ENCODE measurements at regions not wholly inside any gene's neighbourhood (a gene's known extent, or its start where the extent isn't known, plus 50 kb on each side); places are given as distances from the start of the nearest gene placed in this dataset.

GRCh38 chr13:107901996-107902562 is 313.3 kb downstream of the LIG4 start:
- Mint-ChIP-seq H3K4me1 (ENCODE audit: low read depth) (no peaks in the 10 kb centered on the region), H3K27ac (no peak overlapping the region), H3K27me3 (no peaks in the 10 kb centered on the region), H3K4me3 (no peak overlapping the region), H3K9me3 (peaks cover 14% of the 10 kb centered on the region), H3K36me3 (ENCODE audit: low read depth) (no peaks in the 10 kb centered on the region)
- intact Hi-C loops (cut with micrococcal nuclease): no loop called here

GRCh38 chr13:107901230-107901629 is 314.1 kb downstream of the LIG4 start:
- no peaks in the 10 kb centered on the region for H3K4me1 Mint-ChIP-seq (ENCODE audit: low read depth)
- H3K4me3 Mint-ChIP-seq: no peak overlapping the region
- H3K27me3 Mint-ChIP-seq: no peaks in the 10 kb centered on the region
- intact Hi-C loops (cut with micrococcal nuclease): no loop called here
- H3K27ac Mint-ChIP-seq: no peak overlapping the region
- peaks cover 23% of the 10 kb centered on the region for H3K9me3 Mint-ChIP-seq
- H3K36me3 Mint-ChIP-seq (ENCODE audit: low read depth): no peaks in the 10 kb centered on the region

GRCh38 chr13:107900775-107901174 is 314.6 kb downstream of the LIG4 start:
- H3K36me3 Mint-ChIP-seq (ENCODE audit: low read depth): no peaks in the 10 kb centered on the region
- H3K4me1 Mint-ChIP-seq (ENCODE audit: low read depth): no peaks in the 10 kb centered on the region
- H3K9me3 Mint-ChIP-seq: peaks cover 27% of the 10 kb centered on the region
- H3K27ac Mint-ChIP-seq: no peak overlapping the region
- H3K27me3 Mint-ChIP-seq: no peaks in the 10 kb centered on the region
- no peak overlapping the region for H3K4me3 Mint-ChIP-seq
- intact Hi-C loops (cut with micrococcal nuclease): no loop called here

GRCh38 chr13:107886118-107886517 is 329.2 kb downstream of the LIG4 start:
- H3K27ac Mint-ChIP-seq: no peak overlapping the region
- H3K4me3 Mint-ChIP-seq: no peak overlapping the region
- intact Hi-C loops (cut with micrococcal nuclease): no loop called here
- no peaks in the 10 kb centered on the region for H3K27me3 Mint-ChIP-seq
- peaks cover 34% of the 10 kb centered on the region for H3K9me3 Mint-ChIP-seq
- H3K4me1 Mint-ChIP-seq (ENCODE audit: low read depth): no peaks in the 10 kb centered on the region
- H3K36me3 Mint-ChIP-seq (ENCODE audit: low read depth): no peaks in the 10 kb centered on the region

DNA sequence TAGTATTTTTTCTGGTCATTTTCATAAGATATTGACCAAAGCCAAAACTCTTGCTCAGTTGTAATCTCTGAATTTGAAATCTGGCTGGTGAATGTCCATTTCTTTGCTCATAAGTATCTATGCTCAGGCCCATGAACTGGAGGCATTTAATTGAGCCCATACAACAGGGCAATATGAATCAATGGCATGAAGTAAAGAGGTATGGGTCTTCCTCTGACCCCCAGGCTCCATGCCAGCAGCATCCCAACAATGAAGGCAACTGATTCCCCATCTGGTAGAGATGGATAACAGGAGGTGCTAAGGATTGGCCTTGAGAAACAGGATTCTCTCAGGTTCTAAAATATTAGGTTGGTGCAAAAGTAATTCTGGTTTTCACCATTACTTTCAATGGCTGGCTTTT is 330.8 kb downstream of the LIG4 start:
- H3K36me3 Mint-ChIP-seq (ENCODE audit: low read depth): no peaks in the 10 kb centered on the region
- no peaks in the 10 kb centered on the region for H3K4me1 Mint-ChIP-seq (ENCODE audit: low read depth)
- peaks cover 34% of the 10 kb centered on the region for H3K9me3 Mint-ChIP-seq
- no peak overlapping the region for H3K27ac Mint-ChIP-seq
- no peaks in the 10 kb centered on the region for H3K27me3 Mint-ChIP-seq
- intact Hi-C loops (cut with micrococcal nuclease): no loop called here
- H3K4me3 Mint-ChIP-seq: no peak overlapping the region

DNA sequence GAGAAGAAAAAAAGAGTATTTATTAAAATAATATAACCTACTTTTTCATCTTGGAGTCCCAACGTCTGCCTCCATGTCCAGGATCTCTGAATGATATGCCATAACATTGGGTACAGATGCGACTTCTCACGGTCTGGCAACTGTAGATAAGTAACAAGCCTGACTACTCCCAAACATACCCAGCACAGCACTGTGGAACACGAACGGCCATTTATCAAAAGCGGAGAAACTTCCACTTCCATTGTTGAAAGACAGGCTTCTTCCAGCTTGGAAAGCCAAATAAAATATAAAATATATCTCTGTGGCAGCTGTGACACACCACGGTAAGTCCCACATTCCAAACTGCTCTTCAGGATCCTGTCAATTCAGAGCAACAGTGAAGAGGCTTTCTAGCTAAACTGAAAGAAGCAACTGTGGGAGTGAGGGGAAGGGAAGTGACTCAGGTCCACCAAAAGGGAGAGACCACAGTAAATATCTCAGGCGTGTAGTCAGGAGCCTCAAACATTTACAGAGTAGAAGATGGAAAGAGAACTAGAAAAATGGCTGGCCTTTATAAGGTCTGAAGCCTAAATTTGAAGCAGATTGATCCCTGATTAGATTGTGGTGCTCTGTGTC is 331.7 kb downstream of the LIG4 start:
- intact Hi-C loops (cut with micrococcal nuclease): no loop called here
- H3K27me3 Mint-ChIP-seq: no peaks in the 10 kb centered on the region
- no peak overlapping the region for H3K4me3 Mint-ChIP-seq
- H3K9me3 Mint-ChIP-seq: peaks cover 25% of the 10 kb centered on the region
- H3K27ac Mint-ChIP-seq: no peak overlapping the region
- no peaks in the 10 kb centered on the region for H3K4me1 Mint-ChIP-seq (ENCODE audit: low read depth)
- H3K36me3 Mint-ChIP-seq (ENCODE audit: low read depth): no peaks in the 10 kb centered on the region

DNA sequence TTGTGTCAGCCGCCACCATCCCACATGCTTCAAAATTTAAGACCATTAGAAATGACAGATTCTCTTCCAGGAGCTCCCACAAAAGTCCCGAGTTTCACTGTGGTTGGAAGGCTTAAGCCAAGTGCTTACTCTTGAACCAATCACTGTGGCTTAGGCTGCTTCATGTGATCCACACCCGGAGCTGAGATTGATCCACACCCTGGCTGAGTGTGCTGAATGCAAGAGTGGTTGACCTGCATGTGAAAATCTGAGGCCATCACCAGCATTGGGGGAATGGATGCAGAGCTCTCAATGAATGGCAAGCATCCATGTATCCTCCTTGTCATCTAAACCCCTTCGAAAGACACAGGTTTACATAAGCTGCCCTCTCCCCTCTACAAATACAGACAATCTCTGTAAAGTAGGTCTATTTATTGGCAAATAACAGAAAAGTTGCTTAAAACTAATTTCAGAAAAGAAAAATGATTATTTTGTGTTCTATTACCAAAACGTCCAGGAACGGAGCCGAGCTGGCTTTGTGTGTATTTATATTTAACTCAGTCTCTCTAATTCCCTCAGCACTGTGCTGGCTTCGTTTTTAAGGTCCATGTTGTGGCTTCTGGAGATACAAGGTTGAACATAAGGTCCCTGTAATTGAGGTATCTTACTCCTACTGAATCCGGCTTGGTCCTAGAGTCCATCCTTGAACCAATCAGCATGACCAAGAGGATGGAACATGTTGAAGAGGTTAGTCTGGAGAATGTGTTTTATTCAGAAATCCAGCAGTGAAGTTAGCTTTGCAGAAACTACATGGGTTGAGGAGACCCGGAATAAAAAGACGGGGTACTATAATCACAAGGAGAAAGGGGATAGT is 332.4 kb downstream of the LIG4 start:
- intact Hi-C loops (cut with micrococcal nuclease): no loop called here
- no peaks in the 10 kb centered on the region for H3K27me3 Mint-ChIP-seq
- peaks cover 18% of the 10 kb centered on the region for H3K9me3 Mint-ChIP-seq
- no peaks in the 10 kb centered on the region for H3K36me3 Mint-ChIP-seq (ENCODE audit: low read depth)
- no peak overlapping the region for H3K27ac Mint-ChIP-seq
- no peak overlapping the region for H3K4me3 Mint-ChIP-seq
- no peaks in the 10 kb centered on the region for H3K4me1 Mint-ChIP-seq (ENCODE audit: low read depth)

DNA sequence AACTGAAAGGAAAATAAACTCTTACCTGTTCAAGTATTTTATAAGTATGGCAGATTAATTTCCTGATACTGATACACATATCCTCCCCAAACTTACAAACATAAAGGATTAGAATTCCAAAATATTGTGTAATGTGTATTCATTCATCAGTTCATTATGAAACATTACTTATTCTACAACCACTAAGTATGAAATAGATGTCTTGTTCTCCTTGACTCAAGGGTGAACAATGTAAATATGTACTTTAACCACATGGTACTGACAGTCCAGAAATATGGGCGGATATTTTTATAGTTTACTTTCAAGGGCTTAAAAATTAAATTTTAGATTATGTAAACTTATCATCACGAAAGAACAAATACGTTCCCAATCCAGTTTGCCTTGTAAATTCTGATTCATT is 334.0 kb downstream of the LIG4 start:
- H3K9me3 Mint-ChIP-seq: peaks cover 15% of the 10 kb centered on the region
- H3K27me3 Mint-ChIP-seq: no peaks in the 10 kb centered on the region
- H3K4me3 Mint-ChIP-seq: no peak overlapping the region
- no peak overlapping the region for H3K27ac Mint-ChIP-seq
- no peaks in the 10 kb centered on the region for H3K36me3 Mint-ChIP-seq (ENCODE audit: low read depth)
- no peaks in the 10 kb centered on the region for H3K4me1 Mint-ChIP-seq (ENCODE audit: low read depth)
- intact Hi-C loops (cut with micrococcal nuclease): no loop called here

DNA sequence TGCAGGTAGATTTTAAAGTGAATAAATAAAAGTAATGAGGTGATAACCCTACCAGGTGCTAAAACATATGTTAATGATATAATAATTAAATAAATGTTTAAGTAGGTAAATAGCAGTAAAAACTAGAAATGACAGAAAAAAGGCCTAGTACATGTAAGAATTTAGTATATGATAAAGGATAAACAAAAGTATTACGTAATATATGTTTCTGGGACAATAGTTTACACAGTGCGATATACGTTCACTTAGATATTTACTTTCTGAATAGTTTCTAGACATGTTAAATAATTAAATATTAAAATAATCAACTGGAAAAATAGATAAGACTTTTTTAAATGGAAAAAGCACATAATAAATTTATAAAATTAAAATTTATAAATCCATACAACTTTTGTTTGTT is 340.9 kb downstream of the LIG4 start:
- Mint-ChIP-seq H3K27me3 (peaks cover 6% of the 10 kb centered on the region), H3K9me3 (no peaks in the 10 kb centered on the region)

DNA sequence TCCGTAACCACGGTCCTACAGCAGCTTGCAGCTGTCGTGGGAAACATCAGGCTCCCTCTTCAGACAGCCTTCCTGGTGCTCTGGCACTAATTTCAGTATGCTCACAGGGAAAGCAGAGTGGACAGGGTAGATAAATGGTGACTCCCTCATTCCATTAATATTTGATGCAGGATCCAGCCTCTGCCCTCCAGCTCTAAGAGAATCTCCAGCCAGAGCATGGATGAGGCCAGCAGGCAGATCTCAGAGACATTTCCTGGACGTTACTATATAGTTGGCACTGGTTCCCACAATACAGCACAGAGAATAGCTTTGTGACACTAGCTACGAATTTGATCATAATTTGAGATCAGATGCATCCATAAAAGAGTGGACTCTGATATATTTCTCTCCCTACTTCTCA is 341.4 kb downstream of the LIG4 start:
- intact Hi-C loops (cut with micrococcal nuclease): no loop called here
- no peak overlapping the region for H3K27ac Mint-ChIP-seq
- H3K4me3 Mint-ChIP-seq: no peak overlapping the region

More for the DNA sequence above, 340.9 kb downstream of the LIG4 start:
- no peak overlapping the region for H3K4me3 Mint-ChIP-seq
- H3K36me3 Mint-ChIP-seq (ENCODE audit: low read depth): no peaks in the 10 kb centered on the region
- no peak overlapping the region for H3K27ac Mint-ChIP-seq
- intact Hi-C loops (cut with micrococcal nuclease): no loop called here
- no peaks in the 10 kb centered on the region for H3K4me1 Mint-ChIP-seq (ENCODE audit: low read depth)

GRCh38 chr13:107870400-107870799 is 344.9 kb downstream of the LIG4 start:
- no peaks in the 10 kb centered on the region for H3K9me3 Mint-ChIP-seq
- no peak overlapping the region for H3K4me3 Mint-ChIP-seq
- H3K27me3 Mint-ChIP-seq: peaks cover 39% of the 10 kb centered on the region
- no peak overlapping the region for H3K27ac Mint-ChIP-seq
- H3K36me3 Mint-ChIP-seq (ENCODE audit: low read depth): no peaks in the 10 kb centered on the region
- intact Hi-C loops (cut with micrococcal nuclease): no loop called here
- no peaks in the 10 kb centered on the region for H3K4me1 Mint-ChIP-seq (ENCODE audit: low read depth)

More for the DNA sequence above, 341.4 kb downstream of the LIG4 start:
- Mint-ChIP-seq H3K9me3 (no peaks in the 10 kb centered on the region), H3K36me3 (ENCODE audit: low read depth) (no peaks in the 10 kb centered on the region), H3K4me1 (ENCODE audit: low read depth) (no peaks in the 10 kb centered on the region), H3K27me3 (peaks cover 8% of the 10 kb centered on the region)

- Mint-ChIP-seq H3K27ac (no peak overlapping the region), H3K27me3 (peaks cover 49% of the 10 kb centered on the region), H3K4me1 (ENCODE audit: low read depth) (no peaks in the 10 kb centered on the region), H3K4me3 (no peak overlapping the region), H3K36me3 (ENCODE audit: low read depth) (no peaks in the 10 kb centered on the region), H3K9me3 (no peaks in the 10 kb centered on the region)
- intact Hi-C loops (cut with micrococcal nuclease): no loop called here
These were observed 347.4 kb downstream of the LIG4 start for GRCh38 chr13:107867701-107868661.

DNA sequence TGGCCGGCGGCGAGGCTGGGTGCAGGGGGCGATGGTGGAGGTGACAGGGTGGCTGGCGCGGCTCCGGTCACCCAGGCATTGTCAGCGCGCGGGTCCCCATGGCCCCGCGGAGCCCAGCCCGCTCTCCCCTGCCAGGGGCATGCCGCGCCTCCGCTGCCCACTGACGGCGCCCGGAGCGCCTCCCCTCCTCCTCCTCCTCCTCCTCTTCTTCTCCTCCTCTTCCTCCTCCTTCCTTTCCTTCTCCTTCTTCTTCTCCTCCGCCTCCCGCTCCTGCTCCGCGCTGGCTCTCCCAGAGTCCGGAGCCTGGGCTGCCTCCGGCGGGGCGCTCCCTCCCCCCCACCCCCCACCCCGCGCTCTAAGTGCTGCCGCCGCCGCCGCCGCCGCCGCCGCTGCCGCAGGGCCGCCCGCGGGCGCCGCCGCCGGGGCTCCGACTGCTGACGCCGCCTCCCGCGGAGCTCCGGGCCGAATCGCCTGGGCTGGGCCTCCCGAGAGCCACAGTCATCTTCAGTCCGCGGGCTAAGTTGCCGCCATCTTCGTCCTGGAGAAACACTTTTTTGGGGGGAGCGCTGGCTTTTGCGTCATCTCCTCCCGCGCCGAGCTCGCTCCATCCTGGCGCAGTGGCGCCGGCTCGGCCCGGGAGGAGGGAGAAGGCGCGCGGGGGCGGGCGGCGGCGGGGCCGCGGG is 348.3 kb downstream of the LIG4 start:
- H3K36me3 Mint-ChIP-seq (ENCODE audit: low read depth): no peaks in the 10 kb centered on the region
- H3K27me3 Mint-ChIP-seq: peaks cover 49% of the 10 kb centered on the region
- H3K4me3 Mint-ChIP-seq: no peak overlapping the region

More for the DNA sequence above, 348.3 kb downstream of the LIG4 start:
- Mint-ChIP-seq H3K27ac (no peak overlapping the region), H3K4me1 (ENCODE audit: low read depth) (no peaks in the 10 kb centered on the region), H3K9me3 (no peaks in the 10 kb centered on the region)
- intact Hi-C loops (cut with micrococcal nuclease): no loop called here

Measured in dendritic cell treated with granulocyte-macrophage colony-stimulating factor and Interleukin-4, amounts not matched to agents 40 ng/mL and 50 ng/mL, for 4 days (primary cell).